ENCODE measurements at regions not wholly inside any gene's neighbourhood (a gene's known extent, or its start where the extent isn't known, plus 50 kb on each side); places are given as distances from the start of the nearest gene placed in this dataset.

DNA sequence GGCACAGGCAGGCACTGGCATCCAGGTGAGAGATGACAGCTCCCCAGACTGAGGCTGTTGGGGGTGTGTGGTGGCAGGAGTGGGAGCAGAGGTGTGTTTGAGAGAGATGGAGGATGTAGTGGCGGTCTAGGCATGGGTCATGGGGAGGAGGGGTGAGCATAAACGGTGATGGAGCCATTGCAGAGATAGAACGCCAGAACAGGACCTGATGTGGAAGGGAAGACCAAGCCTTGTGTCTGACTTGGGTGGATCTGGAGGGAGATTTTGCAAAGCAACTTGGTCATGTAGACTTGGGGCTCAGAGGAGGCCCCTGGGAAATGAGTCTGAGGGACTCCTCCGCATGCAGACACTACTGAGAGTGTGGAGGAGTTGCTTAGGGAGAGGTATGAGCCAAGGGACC lies 50.0 kb upstream of the CLDN5 start:
- intact Hi-C loops (cut with DNase I), result no loop called here
- ATAC-seq (no peak), DNase-seq (ENCODE audit: low spot score) (no peak)

DNA sequence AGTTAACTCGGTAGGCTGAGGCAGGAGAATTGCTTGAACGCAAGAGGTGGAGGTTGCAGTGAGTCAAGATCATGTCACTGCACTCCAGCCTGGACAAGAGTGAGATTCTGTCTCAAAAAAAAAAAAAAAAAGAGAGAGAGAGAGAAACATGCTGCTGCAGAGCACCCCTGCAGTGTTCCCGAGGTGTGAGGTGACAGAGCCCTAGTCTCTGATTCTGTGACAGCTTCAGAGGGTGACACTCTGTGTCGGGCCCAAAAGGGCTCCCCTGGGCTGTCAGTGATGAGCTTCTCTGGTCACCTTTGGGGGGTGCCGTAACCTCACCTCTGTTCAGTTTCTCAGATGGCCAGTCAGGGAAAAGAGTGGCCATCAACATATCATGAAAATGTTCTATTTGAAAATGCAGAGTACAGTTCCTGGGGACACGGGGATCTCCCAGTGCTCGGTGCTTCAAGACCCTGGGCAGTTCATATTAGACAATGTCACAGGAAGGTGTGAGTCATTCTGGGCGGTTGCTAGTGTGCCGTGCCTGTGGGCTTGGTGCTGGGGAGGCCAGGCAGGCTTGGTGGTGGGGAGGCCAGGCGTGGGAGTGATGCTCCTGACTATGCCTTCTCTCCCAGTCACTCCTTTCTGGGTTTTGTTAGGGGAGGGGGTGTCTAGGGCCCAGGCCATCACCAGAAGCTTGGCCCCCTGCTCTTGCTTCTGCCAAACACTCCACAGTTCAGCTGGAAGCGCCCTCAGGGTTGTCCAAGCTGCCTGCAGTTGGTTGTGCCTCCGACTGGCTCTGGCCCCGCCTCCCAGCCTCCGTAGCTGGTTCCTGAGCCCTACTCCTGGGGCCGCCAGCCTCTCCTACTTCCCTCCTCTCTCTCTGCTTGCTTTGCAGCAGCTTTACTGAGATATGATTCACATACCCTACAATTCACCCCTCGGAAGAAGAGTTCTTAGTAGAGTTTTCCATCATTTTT lies 52.5 kb upstream of the CLDN5 start:
- DNase-seq (ENCODE audit: low spot score) (no peak), ATAC-seq (peak; percentile 55)
- intact Hi-C loops (cut with DNase I), result no loop called here

GRCh38 chr22:19577422-19577966 lies 53.3 kb upstream of the CLDN5 start:
- ATAC-seq (no peak), DNase-seq (ENCODE audit: low spot score) (no peak)
- intact Hi-C loops (cut with DNase I), result no loop called here

DNA sequence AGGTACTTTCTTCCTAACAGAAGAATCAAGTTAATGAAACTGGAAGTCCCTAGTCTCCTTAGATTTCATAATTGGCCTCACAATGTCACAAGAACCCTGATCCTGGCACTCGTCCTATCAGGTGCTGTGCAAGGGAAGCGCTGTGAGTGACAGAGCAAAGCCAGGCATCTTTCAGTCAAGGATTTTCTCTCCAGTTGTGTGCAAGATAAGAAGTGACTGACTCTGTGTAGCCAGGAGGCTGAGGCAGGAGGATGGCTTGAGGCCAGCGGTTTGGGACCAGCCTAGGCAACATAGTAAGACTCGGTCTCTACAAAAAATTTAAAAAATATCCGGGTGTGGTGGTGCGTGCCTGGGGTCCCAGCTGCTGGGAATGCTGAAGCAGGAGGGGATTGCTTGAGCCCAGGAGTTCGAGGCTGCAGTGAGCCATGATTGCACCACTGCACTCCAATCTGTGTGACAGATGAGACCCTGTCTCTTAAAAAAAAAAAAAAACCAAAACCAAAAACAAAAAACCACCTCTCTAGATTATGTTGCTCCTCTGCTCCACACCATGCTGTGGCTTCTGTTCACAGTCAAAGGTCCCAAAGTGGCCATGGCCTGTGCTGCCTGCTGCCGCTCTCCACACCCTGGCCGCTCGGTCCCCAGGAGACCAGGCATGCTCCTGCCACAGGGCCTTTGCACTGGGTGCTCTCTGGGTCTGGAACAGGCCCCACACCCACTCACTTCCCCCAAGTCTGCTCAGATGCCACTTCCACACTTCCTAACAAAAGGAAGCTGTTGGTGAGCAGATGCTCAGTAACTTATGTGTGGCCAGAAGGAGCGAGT lies 54.2 kb upstream of the CLDN5 start:
- ATAC-seq (no peak), DNase-seq (ENCODE audit: low spot score) (no peak)
- intact Hi-C loops (cut with DNase I), result no loop called here

DNA sequence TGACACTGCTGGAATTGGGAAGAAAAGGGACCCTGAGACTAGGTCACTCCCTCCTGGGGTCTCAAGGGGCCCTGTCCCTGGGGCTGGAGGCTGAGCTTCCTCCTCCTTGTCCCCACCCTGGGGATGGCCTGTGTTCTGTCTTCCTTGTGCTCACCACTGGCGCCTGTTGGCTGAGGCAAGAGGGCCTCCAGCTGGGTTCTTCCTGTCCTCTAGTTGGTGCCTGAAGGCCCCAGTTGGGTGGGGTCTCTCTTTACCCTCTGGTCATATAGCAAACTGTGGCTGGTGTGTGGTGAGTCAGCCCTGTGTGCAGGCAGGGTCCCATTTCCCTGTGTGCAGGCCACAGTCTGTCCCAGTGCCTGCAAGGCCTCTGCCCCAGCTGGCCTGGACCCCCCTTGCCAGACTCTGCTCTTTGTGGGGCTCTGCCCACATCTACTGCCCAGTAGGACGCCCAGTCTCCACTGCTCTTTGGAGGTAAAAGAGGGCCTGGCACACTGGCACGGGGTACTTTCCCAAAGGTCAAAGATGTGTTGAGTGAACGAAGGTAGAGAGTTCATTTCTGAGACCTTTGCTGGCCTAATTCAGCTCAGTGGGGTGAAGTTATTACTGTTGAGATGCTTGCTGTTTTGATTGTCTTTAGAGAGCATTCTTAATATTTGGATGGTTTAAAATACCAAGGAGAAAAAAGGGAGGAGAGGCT lies 55.1 kb upstream of the CLDN5 start:
- intact Hi-C loops (cut with DNase I), result no loop called here
- ATAC-seq (no peak), DNase-seq (ENCODE audit: low spot score) (no peak)

DNA sequence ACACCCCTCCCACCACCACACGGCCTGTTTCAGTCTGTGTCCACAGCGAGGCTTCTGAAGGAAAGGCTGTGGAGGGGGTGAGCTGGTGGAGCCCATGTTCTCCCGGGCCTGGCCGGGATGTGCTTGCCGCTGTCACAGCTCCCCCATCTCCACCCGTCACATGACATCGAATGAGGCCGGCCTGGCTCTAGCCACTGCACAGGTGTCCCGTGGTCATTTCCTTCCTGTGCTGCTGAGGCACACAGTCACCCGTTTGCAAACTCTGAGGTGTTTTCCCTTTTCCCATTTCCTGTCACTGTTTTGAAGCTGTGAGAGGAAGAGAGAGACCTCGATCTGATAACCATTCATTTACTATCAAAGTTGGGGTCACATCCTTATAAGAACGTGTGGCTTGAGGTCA lies 55.7 kb upstream of the CLDN5 start:
- DNase-seq (ENCODE audit: low spot score) (no peak), ATAC-seq (peak; percentile 42)
- intact Hi-C loops (cut with DNase I), result no loop called here

DNA sequence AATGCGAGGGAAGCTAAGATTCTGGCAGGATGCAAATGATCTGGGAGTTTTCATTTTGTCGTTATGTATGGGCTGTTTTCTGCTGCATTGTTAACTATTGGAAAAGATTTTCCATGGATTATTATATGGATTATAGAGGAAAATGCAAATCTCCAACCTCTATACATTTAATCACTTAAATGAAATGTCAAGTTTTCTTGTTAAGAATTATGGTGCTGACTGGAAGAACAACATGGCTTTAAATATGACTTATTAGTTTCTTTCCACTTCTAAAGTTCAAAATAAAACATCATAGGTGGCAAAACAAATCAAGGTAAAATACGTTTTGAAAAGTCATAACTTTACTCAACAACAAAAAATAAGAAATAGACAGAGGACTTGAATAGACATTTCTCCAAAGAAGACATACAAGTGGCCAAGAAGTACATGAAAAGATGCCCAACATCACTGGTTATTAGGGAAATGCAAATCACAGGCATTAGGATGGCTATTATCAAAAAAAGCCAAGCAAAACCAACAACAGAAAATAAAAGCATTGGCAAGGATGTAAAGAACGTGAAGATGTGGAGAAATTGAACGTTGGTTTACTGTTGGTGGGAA lies 56.2 kb upstream of the CLDN5 start:
- intact Hi-C loops (cut with DNase I), result no loop called here
- ATAC-seq (no peak), DNase-seq (ENCODE audit: low spot score) (no peak)

DNA sequence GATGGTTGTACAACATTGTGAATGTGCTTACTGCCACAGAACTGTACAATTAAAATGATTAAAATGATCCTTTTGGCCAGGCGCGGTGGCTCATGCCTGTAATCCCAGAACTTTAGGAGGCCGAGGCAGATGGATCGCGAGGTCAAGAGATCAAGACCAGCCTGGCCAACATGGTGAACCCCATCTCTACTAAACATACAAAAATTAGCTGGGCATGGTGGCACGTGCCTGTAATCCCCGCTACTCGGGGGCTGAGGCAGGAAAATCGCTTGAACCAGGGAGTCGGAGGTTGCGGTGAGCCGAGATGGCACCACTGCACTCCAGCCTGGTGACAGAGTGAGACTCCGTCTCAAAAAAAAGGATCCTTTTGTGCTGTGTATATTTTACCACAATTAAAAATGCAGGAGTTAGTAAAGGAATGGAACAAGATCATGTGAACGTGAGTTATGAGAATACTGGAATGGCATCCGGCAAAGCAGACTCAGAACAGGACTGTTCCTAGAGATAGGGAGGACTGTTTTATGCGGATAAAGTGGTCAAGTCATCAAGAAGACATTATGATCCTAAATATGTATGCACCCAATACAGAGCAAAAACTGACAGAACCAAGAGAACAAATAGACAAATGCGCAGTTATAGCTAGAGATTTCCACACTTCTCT lies 58.0 kb upstream of the CLDN5 start:
- no peak for DNase-seq (ENCODE audit: low spot score)
- ATAC-seq, result no peak
- intact Hi-C loops (cut with DNase I), result no loop called here

DNA sequence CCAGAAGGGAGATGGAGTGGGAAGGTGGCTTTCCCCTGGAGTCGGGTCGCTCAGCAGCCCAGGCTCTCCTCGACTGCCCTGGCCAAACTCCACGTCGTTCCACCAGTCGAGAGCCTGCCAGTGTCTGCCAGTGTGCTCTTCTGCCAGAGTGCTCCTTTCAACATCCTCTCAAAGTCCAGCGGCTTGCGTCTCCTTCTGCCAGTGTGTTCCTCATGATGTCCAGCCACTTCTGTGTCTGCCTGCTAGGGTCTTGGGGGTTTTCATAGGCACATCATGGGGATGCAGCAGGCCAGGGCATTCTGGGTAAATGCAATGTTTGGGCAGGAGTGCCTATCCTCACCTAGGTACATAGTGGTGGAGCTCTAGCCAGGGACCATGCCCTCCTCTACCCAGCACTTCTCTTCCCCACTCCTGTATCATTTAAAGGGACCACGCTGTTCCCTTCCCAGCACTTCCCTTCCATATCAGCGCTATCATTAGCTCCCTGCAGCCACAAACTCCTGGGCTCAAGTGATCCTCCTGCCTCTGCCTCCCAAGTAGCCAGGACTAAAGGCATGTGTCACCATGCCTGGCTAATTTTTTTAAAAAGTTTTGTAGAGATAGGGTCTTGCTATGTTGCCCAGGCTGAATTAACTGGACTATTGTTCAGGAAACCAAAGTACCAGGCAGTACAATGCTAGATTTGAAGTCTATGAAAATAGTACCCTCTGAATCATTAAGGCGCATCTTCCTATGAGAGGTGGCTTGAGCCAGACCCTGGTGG lies 62.9 kb upstream of the CLDN5 start:
- ATAC-seq, result no peak
- no peak for DNase-seq (ENCODE audit: low spot score)
- intact Hi-C loops (cut with DNase I), result no loop called here

- no peak for ATAC-seq
Measured at GRCh38 chr22:19590696-19591095, 66.5 kb upstream of the CLDN5 start.

GRCh38 chr22:19591568-19591967 lies 67.4 kb upstream of the CLDN5 start:
- intact Hi-C loops (cut with DNase I), result no loop called here
- no peak for DNase-seq (ENCODE audit: low spot score)
- no peak for ATAC-seq

More at GRCh38 chr22:19590696-19591095, 66.5 kb upstream of the CLDN5 start:
- intact Hi-C loops (cut with DNase I), result no loop called here
- peak; percentile 17 for DNase-seq (ENCODE audit: low spot score)

DNA sequence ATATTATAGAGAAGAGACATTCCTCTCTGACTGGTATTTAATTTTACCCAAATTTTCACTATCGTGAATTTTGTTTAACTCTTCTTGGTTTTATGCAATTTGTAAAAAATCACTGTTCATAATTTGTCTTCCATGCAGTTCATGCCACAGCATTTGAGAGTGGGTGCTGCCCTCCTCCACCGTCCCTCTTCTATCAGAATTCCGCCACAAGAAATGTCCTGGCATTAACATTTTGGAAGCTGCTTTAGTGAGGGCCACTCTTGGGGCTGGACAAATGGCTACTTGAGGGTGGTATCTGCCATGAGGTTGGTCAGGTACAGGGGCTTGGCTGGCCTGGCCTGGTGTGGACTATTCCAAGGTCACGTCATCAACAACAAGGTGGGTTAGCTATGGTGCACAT lies 68.3 kb upstream of the CLDN5 start:
- ATAC-seq, result no peak
- intact Hi-C loops (cut with DNase I), result no loop called here
- no peak for DNase-seq (ENCODE audit: low spot score)

GRCh38 chr22:19593991-19594569 lies 69.9 kb upstream of the CLDN5 start:
- ATAC-seq, result no peak
- DNase-seq (ENCODE audit: low spot score), result no peak
- intact Hi-C loops (cut with DNase I), result no loop called here

GRCh38 chr22:19595532-19595931 lies 71.3 kb upstream of the CLDN5 start:
- no peak for ATAC-seq
- no peak for DNase-seq (ENCODE audit: low spot score)
- intact Hi-C loops (cut with DNase I), result no loop called here

DNA sequence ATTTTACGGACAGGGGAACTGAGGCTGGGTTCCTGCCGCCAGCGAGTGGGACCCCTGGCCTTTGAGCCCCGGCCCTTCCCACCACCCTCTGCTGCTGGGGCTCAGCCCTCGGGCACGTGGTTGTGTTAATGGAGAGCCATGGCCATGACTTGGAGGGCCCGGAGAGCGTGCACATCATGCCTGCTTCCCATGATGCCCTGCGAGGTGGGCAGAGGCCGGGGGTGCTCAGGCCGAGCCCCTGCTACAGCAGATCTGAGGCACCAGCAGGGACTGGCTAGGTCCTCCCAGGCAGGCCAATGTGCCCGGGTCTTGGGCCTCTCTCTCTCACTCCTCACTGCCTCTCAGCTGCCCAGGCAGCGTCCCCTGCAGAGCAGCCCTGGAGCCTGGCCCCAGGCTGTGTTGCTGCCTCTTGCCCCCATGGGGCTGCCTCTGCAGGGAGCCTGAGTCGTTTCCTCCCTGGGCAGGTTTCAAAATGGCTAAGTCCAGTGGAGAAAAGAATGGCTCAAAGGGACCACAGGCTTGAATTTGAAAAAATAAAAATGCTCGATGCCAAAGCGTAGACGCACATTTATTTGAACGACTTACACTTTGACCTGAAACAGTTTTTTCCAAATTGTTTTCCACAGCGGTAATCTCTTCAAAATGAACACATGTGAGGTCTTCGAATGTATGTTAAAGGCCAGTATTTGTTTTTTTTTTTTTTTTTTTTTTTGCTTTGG lies 72.6 kb upstream of the CLDN5 start:
- intact Hi-C loops (cut with DNase I), result no loop called here
- DNase-seq (ENCODE audit: low spot score) (no peak), ATAC-seq (no peak)

- ATAC-seq, result no peak
- no peak for DNase-seq (ENCODE audit: low spot score)
- intact Hi-C loops (cut with DNase I), result no loop called here
Measured at GRCh38 chr22:19597399-19597735, 73.2 kb upstream of the CLDN5 start.
